Hepatocyte (in vitro differentiated cells): ENCODE measurements at regions not wholly inside any gene's neighbourhood (a gene's known extent, or its start where the extent isn't known, plus 50 kb on each side); places are given as distances from the start of the nearest gene placed in this dataset.
A peak's percentile ranks its signal among the peaks of the same experiment; 100 is the strongest.

Source experiments
- CTCF ChIP-seq: fragments of 200-600 bp; sonication (generic); IDR thresholded peaks from 2 replicates; pipeline ENCODE4 v1.5.1; 2016; ENCODE audit warnings: antibody characterized with exemption, mild to moderate bottlenecking; ENCODE audit not compliant: poor library complexity
- EZH2phosphoT487 ChIP-seq: fragments of 200-600 bp; sonication (generic); IDR thresholded peaks from one replicate; pipeline ENCODE4 v1.6.1; 2018; ENCODE audit warnings: antibody characterized with exemption, mild to moderate bottlenecking, low read depth, moderate library complexity; ENCODE audit not compliant: unreplicated experiment, severe bottlenecking

GRCh38 chr4:124202099-124202498 is 510.4 kb downstream of the ANKRD50 start:
- TF ChIP-seq CTCF (peak; percentile 25), EZH2phosphoT487 (no peak)
